ENCODE measurements at regions not wholly inside any gene's neighbourhood (a gene's known extent, or its start where the extent isn't known, plus 50 kb on each side); places are given as distances from the start of the nearest gene placed in this dataset.

DNA sequence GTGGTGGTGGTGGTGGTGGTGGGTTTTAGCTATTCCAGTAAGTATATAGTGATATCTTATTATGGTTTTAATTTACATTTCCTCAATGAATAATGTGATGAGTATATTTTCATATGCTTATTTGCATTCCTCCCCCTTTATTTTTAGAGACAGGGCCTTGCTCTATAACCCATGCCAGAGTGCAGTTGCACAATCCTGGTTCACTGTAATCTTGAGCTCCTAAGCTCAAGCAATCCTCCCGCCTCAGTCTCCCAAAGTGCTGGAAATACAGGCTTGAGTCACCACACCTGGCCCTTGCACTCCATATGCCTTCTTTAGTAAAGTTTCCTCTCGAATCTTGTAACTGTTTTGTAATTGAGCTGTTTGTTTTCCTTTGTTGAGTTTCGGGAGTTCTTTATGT is 577.7 kb upstream of the AUTS2 start:
- no peak for ATAC-seq
- 85% methylated on average over 3 of the region's 3 CpGs for WGBS (ENCODE audit: insufficient coverage)
- no peaks in the 10 kb centered on the region for H3K4me1 ChIP-seq (ENCODE audit: control insufficient read depth, insufficient read depth, low read length)
- H3K27ac ChIP-seq (ENCODE audit: low read length): no peak overlapping the region
- no peaks in the 10 kb centered on the region for H3K36me3 ChIP-seq (ENCODE audit: control insufficient read depth, insufficient read depth, low read length)
- no peak for TF ChIP-seq CTCF (IDR thresholded peaks at IDR 0.05)
- Mint-ChIP-seq H3K4me3 (no peak overlapping the region), H3K27me3 (ENCODE audit: low read depth in 2 of 2) (no peaks in the 10 kb centered on the region), H3K27ac (no peak overlapping the region), H3K36me3 (no peaks in the 10 kb centered on the region), H3K4me1 (no peaks in the 10 kb centered on the region), H3K9me3 (peaks cover 9 to 10% of the 10 kb centered on the region in 2 donors)
- peaks cover 8% of the 10 kb centered on the region for H3K9me3 ChIP-seq (ENCODE audit: control insufficient read depth, insufficient read depth, low read length)
- H3K27me3 ChIP-seq (ENCODE audit: control insufficient read depth, insufficient read depth, low read length): no peaks in the 10 kb centered on the region
- no peak for DNase-seq
- no peak overlapping the region for H3K4me3 ChIP-seq (ENCODE audit: low read length)
- intact Hi-C loops (cut with micrococcal nuclease): no loop called here

GRCh38 chr7:69025249-69025648 is 573.0 kb upstream of the AUTS2 start:
- ATAC-seq: no peak

GRCh38 chr7:69032848-69033247 is 565.4 kb upstream of the AUTS2 start:
- H3K27me3 ChIP-seq (ENCODE audit: control insufficient read depth, insufficient read depth, low read length): no peaks in the 10 kb centered on the region
- no peak overlapping the region for H3K4me3 Mint-ChIP-seq
- DNase-seq: no peak
- H3K27me3 Mint-ChIP-seq (ENCODE audit: low read depth in 2 of 2): no peaks in the 10 kb centered on the region
- no peaks in the 10 kb centered on the region for H3K4me1 ChIP-seq (ENCODE audit: control insufficient read depth, insufficient read depth, low read length)
- H3K9me3 ChIP-seq (ENCODE audit: control insufficient read depth, insufficient read depth, low read length): peaks cover 5% of the 10 kb centered on the region
- 96% methylated on average over 4 of the region's 4 CpGs for WGBS (ENCODE audit: insufficient coverage)
- no peak overlapping the region for H3K27ac ChIP-seq (ENCODE audit: low read length)
- H3K4me3 ChIP-seq (ENCODE audit: low read length): no peak overlapping the region
- no peak overlapping the region for H3K27ac Mint-ChIP-seq
- H3K36me3 Mint-ChIP-seq: no peaks in the 10 kb centered on the region
- intact Hi-C loops (cut with micrococcal nuclease): no loop called here
- H3K9me3 Mint-ChIP-seq: peaks cover 0 to 2% of the 10 kb centered on the region in 2 donors
- no peak for ATAC-seq
- H3K4me1 Mint-ChIP-seq: no peaks in the 10 kb centered on the region
- H3K36me3 ChIP-seq (ENCODE audit: control insufficient read depth, insufficient read depth, low read length): no peaks in the 10 kb centered on the region
- no peak for TF ChIP-seq CTCF (IDR thresholded peaks at IDR 0.05)

More at GRCh38 chr7:69025249-69025648, 573.0 kb upstream of the AUTS2 start:
- no peak overlapping the region for H3K27ac Mint-ChIP-seq
- Histone ChIP-seq H3K27ac (ENCODE audit: low read length) (no peak overlapping the region), H3K4me3 (ENCODE audit: low read length) (no peak overlapping the region), H3K4me1 (ENCODE audit: control insufficient read depth, insufficient read depth, low read length) (no peaks in the 10 kb centered on the region), H3K36me3 (ENCODE audit: control insufficient read depth, insufficient read depth, low read length) (no peaks in the 10 kb centered on the region), H3K9me3 (ENCODE audit: control insufficient read depth, insufficient read depth, low read length) (peaks cover 5% of the 10 kb centered on the region), H3K27me3 (ENCODE audit: control insufficient read depth, insufficient read depth, low read length) (no peaks in the 10 kb centered on the region)
- no peak for DNase-seq
- H3K4me1 Mint-ChIP-seq: no peaks in the 10 kb centered on the region
- no peaks in the 10 kb centered on the region for H3K36me3 Mint-ChIP-seq
- WGBS (ENCODE audit: insufficient coverage): 46% methylated on average over 5 of the region's 5 CpGs
- no peak for TF ChIP-seq CTCF (IDR thresholded peaks at IDR 0.05)
- no peaks in the 10 kb centered on the region for H3K27me3 Mint-ChIP-seq (ENCODE audit: low read depth in 2 of 2)
- H3K9me3 Mint-ChIP-seq: peaks cover 3 to 6% of the 10 kb centered on the region in 2 donors
- H3K4me3 Mint-ChIP-seq: no peak overlapping the region
- intact Hi-C loops (cut with micrococcal nuclease): no loop called here

DNA sequence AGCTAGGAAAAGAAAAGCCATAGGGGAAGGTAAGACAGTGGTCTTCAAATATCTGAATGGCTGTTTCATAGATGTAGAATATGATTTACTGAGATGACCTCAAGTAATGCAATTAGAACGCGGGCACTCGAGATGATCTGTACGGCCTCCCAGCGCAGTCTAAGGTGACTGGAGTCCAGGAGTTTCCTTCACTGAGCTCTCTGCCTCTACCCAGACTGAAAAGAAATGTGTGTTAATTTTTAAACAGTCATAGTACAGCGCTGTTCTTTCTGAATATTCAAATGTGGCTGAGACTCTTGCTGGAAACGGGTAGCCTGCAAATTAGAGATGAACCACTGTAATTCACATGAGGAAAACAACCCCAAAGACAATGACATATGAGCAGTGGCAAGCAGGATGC is 562.4 kb upstream of the AUTS2 start:
- no peaks in the 10 kb centered on the region for H3K27me3 Mint-ChIP-seq (ENCODE audit: low read depth in 2 of 2)
- H3K4me1 ChIP-seq (ENCODE audit: control insufficient read depth, insufficient read depth, low read length): no peaks in the 10 kb centered on the region
- DNase-seq: no peak
- H3K27ac Mint-ChIP-seq: no peak overlapping the region
- H3K27ac ChIP-seq (ENCODE audit: low read length): no peak overlapping the region
- H3K9me3 Mint-ChIP-seq: peaks cover 0 to 2% of the 10 kb centered on the region in 2 donors
- H3K4me3 Mint-ChIP-seq: no peak overlapping the region
- TF ChIP-seq CTCF (IDR thresholded peaks at IDR 0.05): no peak
- no peaks in the 10 kb centered on the region for H3K36me3 Mint-ChIP-seq
- H3K9me3 ChIP-seq (ENCODE audit: control insufficient read depth, insufficient read depth, low read length): no peaks in the 10 kb centered on the region
- no peaks in the 10 kb centered on the region for H3K36me3 ChIP-seq (ENCODE audit: control insufficient read depth, insufficient read depth, low read length)
- no peak overlapping the region for H3K4me3 ChIP-seq (ENCODE audit: low read length)
- no peaks in the 10 kb centered on the region for H3K27me3 ChIP-seq (ENCODE audit: control insufficient read depth, insufficient read depth, low read length)
- WGBS (ENCODE audit: insufficient coverage): 86% methylated on average over 7 of the region's 7 CpGs
- no peak for ATAC-seq
- intact Hi-C loops (cut with micrococcal nuclease): no loop called here
- no peaks in the 10 kb centered on the region for H3K4me1 Mint-ChIP-seq

Data from natural killer cell (primary cell).